Neuronal stem cell (in vitro differentiated cells): ENCODE measurements at regions not wholly inside any gene's neighbourhood (a gene's known extent, or its start where the extent isn't known, plus 50 kb on each side); places are given as distances from the start of the nearest gene placed in this dataset.

Experiments used
- DNase-seq: peaks from one replicate; pipeline ENCODE4 v3.0.0-alpha.2; 2013; ENCODE audit warnings: low spot score
- H2AFZ ChIP-seq: one replicate; pipeline ENCODE4 v1.6.1; 2013; ENCODE audit warnings: mild to moderate bottlenecking, low read length, inconsistent platforms
- H2AK5ac ChIP-seq: 2 replicates; pipeline ENCODE4 v1.6.1; 2013; ENCODE audit warnings: low read depth, mild to moderate bottlenecking, inconsistent platforms, low read length, moderate library complexity, mixed read lengths
- H2BK120ac ChIP-seq: 2 replicates; pipeline ENCODE4 v1.6.1; 2013; ENCODE audit warnings: low read depth, mild to moderate bottlenecking, inconsistent platforms, low read length, moderate library complexity, mixed read lengths
- H2BK12ac ChIP-seq: one replicate; pipeline ENCODE4 v1.6.1; 2013; ENCODE audit warnings: low read length, inconsistent platforms
- H2BK15ac ChIP-seq: 2 replicates; pipeline ENCODE4 v1.6.1; 2013; ENCODE audit warnings: mild to moderate bottlenecking, low read length, inconsistent platforms, mixed read lengths
- H2BK5ac ChIP-seq: one replicate; pipeline ENCODE4 v1.6.1; 2013; ENCODE audit warnings: inconsistent platforms, mild to moderate bottlenecking, low read length, moderate library complexity
- H3K14ac ChIP-seq: one replicate; pipeline ENCODE4 v1.6.1; 2013; ENCODE audit warnings: low read length, inconsistent platforms
- H3K18ac ChIP-seq: 2 replicates; pipeline ENCODE4 v1.6.1; 2013; ENCODE audit warnings: low read length, inconsistent platforms
- H3K23ac ChIP-seq: 2 replicates; pipeline ENCODE4 v1.6.1; 2013; ENCODE audit warnings: low read depth, mild to moderate bottlenecking, mixed read lengths, low read length, inconsistent platforms; ENCODE audit not compliant: poor library complexity
- H3K27ac ChIP-seq: replicated peaks from 3 replicates; pipeline ENCODE4 v1.5.1; 2013; ENCODE audit warnings: low read length, inconsistent platforms
- H3K27me3 ChIP-seq, 3 experiments: 2 replicates each; pipeline ENCODE4 v1.6.1; 2013; ENCODE audit warnings: low read length in 3 of 3, mild to moderate bottlenecking in 2 of 3, inconsistent platforms in 1 of 3, low read depth in 1 of 3, mixed read lengths in 1 of 3, moderate library complexity in 1 of 3; ENCODE audit not compliant: control insufficient read depth in 3 of 3, insufficient read depth in 3 of 3
- H3K36me3 ChIP-seq, 2 donors: replicated peaks in 1 of 2; 2 replicates each; pipeline ENCODE4 v1.6.1; 2013; ENCODE audit warnings: low read length in 2 of 2; ENCODE audit not compliant: control insufficient read depth in 2 of 2, insufficient read depth in 2 of 2
- H3K4ac ChIP-seq: 2 replicates; pipeline ENCODE4 v1.6.1; 2013; ENCODE audit warnings: inconsistent platforms, mild to moderate bottlenecking, low read length, moderate library complexity
- H3K4me1 ChIP-seq, 2 donors: 1 replicate in 1 of 2; 2 replicates in 1 of 2; pipeline ENCODE4 v1.6.1; 2013; ENCODE audit warnings: low read length in 2 of 2, low read depth in 1 of 2; ENCODE audit not compliant: control insufficient read depth in 2 of 2, insufficient read depth in 1 of 2
- H3K4me2 ChIP-seq: one replicate; pipeline ENCODE4 v1.6.1; 2013; ENCODE audit warnings: mild to moderate bottlenecking, low read length, inconsistent platforms; ENCODE audit not compliant: insufficient read depth, poor library complexity, severe bottlenecking
- H3K4me3 ChIP-seq, 2 donors: 2 replicates each; pipeline ENCODE4 v1.5.1; 2013; ENCODE audit warnings: low read length in 2 of 2, mild to moderate bottlenecking in 2 of 2, inconsistent platforms in 1 of 2, moderate library complexity in 1 of 2
- H3K79me1 ChIP-seq: one replicate; pipeline ENCODE4 v1.6.1; 2013; ENCODE audit warnings: low read depth, mild to moderate bottlenecking, inconsistent platforms, low read length, moderate library complexity
- H3K9ac ChIP-seq: one replicate; pipeline ENCODE4 v1.6.1; 2013; ENCODE audit warnings: mild to moderate bottlenecking, low read depth, low read length, inconsistent platforms; ENCODE audit not compliant: poor library complexity
- H3K9me3 ChIP-seq, 2 donors: replicated peaks in 1 of 2; 2 replicates each; pipeline versions ENCODE3 to v1.6.1; 2013; ENCODE audit warnings: low read length in 2 of 2, mild to moderate bottlenecking in 2 of 2, inconsistent platforms in 1 of 2, low read depth in 1 of 2, mixed read lengths in 1 of 2, moderate library complexity in 1 of 2; ENCODE audit not compliant: control insufficient read depth in 2 of 2, insufficient read depth in 1 of 2
- H4K8ac ChIP-seq: one replicate; pipeline ENCODE4 v1.6.1; 2013; ENCODE audit warnings: low read depth, mild to moderate bottlenecking, inconsistent platforms, low read length, moderate library complexity
- H4K91ac ChIP-seq: one replicate; pipeline ENCODE4 v1.6.1; 2013; ENCODE audit warnings: low read length, low read depth, mild to moderate bottlenecking, inconsistent platforms; ENCODE audit not compliant: poor library complexity
- WGBS, 2 donors: extraction: QIAGEN DNeasy Blood & Tissue Kit; methylation state at CpG; one replicate each; pipeline ENCODE4 v1.1.7; 2013; ENCODE audit warnings: missing lambda C conversion rate in 2 of 2, mixed read lengths in 1 of 2; ENCODE audit not compliant: insufficient read length in 2 of 2, insufficient replicate concordance in 1 of 2; ENCODE audit errors: extremely low coverage in 2 of 2; 5-methylcytosine and 5-hydroxymethylcytosine counted together

DNA sequence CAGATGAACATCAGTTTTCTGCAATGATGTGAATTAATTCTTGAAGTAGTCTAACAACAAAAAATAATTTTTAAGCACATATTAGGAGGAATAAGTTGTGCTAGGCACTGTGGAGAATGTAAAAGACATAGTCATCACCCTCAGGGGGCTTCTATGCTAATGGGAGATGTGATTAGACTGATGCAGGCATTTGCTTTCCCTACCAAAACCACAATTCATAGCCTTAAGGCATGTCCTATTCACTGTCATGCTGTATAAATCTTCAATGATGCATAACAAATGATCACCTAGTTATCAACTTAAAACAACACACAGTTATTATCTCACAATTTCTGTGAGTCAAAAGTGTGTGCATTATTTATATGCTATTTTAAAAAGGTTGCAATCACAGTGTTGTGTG lies 422.6 kb downstream of the MAN2A1 start:
- Histone ChIP-seq H3K4me1 (peaks cover 0 to 2% of the 10 kb centered on the region in 2 donors), H3K4ac (no peak overlapping the region), H4K91ac (no peak overlapping the region), H3K79me1 (no peaks in the 10 kb centered on the region), H3K4me3 (no peak overlapping the region), H2BK5ac (no peak overlapping the region), H3K9ac (no peak overlapping the region), H3K4me2 (no peak overlapping the region), H2AK5ac (no peak overlapping the region), H2BK15ac (no peak overlapping the region), H3K18ac (no peak overlapping the region), H2BK120ac (no peak overlapping the region), H3K14ac (no peak overlapping the region), H2BK12ac (no peak overlapping the region), H3K9me3 (peaks cover 0 to 5% of the 10 kb centered on the region in 2 donors), H4K8ac (no peak overlapping the region), H3K27ac (no peak overlapping the region), H3K23ac (no peak overlapping the region), H3K36me3 (no peaks in the 10 kb centered on the region), H3K27me3 (no peaks in the 10 kb centered on the region), H2AFZ (no peak overlapping the region)
- DNase-seq = no peak

DNA sequence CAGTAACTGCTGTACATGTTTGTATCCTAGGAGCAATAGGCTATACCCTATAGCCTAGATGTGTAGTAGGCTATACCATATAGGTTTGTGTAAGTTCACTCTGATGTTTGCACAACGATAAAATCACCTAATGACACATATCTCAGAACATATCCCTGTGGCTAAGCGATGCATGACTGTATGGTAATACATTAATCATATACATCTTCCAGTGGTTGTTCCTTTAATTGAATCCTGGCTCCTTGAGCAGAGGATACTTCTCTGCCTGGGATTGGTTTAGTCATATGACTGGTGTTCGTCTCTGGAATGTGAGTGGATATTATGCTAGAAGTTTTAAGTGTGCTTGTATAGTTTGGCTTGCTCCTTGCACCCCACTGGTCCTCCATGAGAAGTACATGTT lies 425.8 kb downstream of the MAN2A1 start:
- WGBS, 2 donors = no CpG with 5 or more reads among the region's 3 CpGs
- no peak overlapping the region for H4K91ac ChIP-seq

DNA sequence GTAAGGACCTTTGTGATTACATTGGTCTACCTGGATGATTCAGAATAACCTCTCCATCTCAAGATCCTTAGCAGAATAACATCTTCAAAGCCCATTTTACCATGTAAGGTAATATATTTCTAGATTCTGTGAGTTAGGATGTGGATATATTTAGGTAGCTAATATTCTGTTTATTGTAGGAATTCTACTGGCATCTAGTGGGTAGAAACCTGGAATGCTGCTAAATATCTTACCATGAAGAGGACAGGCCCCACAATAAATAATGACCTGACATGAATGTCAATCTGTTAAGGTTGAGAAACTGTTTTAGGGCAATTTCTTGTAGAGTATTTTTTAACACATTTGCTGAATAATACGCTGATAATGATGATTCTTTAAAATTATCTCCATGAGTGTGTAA lies 426.8 kb downstream of the MAN2A1 start:
- H3K36me3 ChIP-seq = no peaks in the 10 kb centered on the region
- no peak overlapping the region for H2BK12ac ChIP-seq
- no peak overlapping the region for H2AK5ac ChIP-seq
- H3K27ac ChIP-seq = no peak overlapping the region
- WGBS, 2 donors = no CpG with 5 or more reads among the region's 1 CpG
- no peak overlapping the region for H2BK15ac ChIP-seq
- no peak overlapping the region for H3K9ac ChIP-seq
- H3K18ac ChIP-seq = no peak overlapping the region
- no peaks in the 10 kb centered on the region for H3K4me1 ChIP-seq
- no peak overlapping the region for H2BK5ac ChIP-seq
- no peak overlapping the region for H3K4ac ChIP-seq
- no peak overlapping the region for H3K4me3 ChIP-seq
- no peak overlapping the region for H3K4me2 ChIP-seq
- peaks cover 0 to 5% of the 10 kb centered on the region in 2 donors for H3K9me3 ChIP-seq
- H3K27me3 ChIP-seq = no peaks in the 10 kb centered on the region
- no peak overlapping the region for H2AFZ ChIP-seq
- DNase-seq = no peak
- H3K14ac ChIP-seq = no peak overlapping the region
- no peak overlapping the region for H2BK120ac ChIP-seq
- H4K8ac ChIP-seq = no peak overlapping the region
- H3K23ac ChIP-seq = no peak overlapping the region
- H4K91ac ChIP-seq = no peak overlapping the region
- H3K79me1 ChIP-seq = no peaks in the 10 kb centered on the region

More for the DNA sequence above, 425.8 kb downstream of the MAN2A1 start:
- no peak overlapping the region for H2AK5ac ChIP-seq
- no peak overlapping the region for H3K14ac ChIP-seq
- no peaks in the 10 kb centered on the region for H3K4me1 ChIP-seq
- H3K4me2 ChIP-seq = no peak overlapping the region
- no peak overlapping the region for H3K23ac ChIP-seq
- no peak overlapping the region for H2BK12ac ChIP-seq
- no peak for DNase-seq
- no peak overlapping the region for H2AFZ ChIP-seq
- peaks cover 0 to 5% of the 10 kb centered on the region in 2 donors for H3K9me3 ChIP-seq
- no peak overlapping the region for H3K18ac ChIP-seq
- no peaks in the 10 kb centered on the region for H3K27me3 ChIP-seq
- H3K36me3 ChIP-seq = no peaks in the 10 kb centered on the region
- no peak overlapping the region for H2BK120ac ChIP-seq
- H3K4ac ChIP-seq = no peak overlapping the region
- no peak overlapping the region for H2BK5ac ChIP-seq
- H3K27ac ChIP-seq = no peak overlapping the region
- no peak overlapping the region for H4K8ac ChIP-seq
- H3K9ac ChIP-seq = no peak overlapping the region
- H2BK15ac ChIP-seq = no peak overlapping the region
- H3K79me1 ChIP-seq = no peaks in the 10 kb centered on the region
- no peak overlapping the region for H3K4me3 ChIP-seq

DNA sequence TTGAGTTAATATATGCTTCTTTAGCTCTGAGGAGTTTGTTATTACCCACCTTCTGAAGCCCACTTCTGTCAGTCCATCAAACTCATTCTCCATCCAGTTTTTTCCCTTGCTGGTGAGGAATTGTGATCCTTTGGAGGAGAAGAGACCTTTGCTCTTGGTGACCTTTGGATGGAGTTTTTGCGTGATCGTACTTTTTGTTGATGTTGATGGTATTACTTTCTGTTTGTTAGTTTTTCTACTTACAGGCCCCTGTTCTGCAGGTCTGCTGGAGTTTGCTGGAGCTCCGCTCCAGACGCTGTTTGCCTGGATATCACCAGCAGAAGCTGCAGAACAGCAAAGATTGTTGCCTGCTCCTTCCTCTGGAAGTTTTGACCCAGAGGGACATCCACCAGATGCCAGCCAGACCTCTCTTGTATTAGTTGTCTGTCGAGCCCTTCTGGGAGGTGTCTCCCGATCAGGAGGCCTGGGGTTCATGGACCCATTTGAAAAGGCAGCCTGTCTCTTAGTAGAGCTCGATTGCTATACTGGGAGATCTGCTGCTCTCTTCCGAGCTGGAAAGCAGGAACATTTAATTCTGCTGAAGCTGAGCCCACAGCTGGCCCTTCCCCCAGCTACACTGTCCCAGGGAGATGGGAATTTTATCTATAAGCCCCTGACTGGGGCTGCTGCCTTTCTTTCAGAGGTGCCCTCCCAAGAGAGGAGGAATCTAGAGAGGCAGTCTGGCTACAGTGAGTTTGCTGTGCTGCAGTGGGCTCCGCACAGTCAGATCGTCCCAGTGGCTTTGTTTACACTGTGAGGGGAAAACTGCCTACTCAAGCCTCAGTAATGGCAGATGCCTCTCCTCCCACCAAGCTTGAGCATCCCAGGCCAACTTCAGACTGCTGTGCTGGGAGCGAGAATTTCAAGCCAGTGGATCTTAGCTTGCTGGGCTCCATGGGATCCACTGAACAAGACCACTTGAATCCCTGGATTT lies 445.5 kb downstream of the MAN2A1 start:
- Histone ChIP-seq H2BK5ac (no peak overlapping the region), H3K9ac (no peak overlapping the region), H3K79me1 (no peaks in the 10 kb centered on the region), H3K36me3 (peaks cover 0 to 2% of the 10 kb centered on the region in 2 donors), H3K14ac (no peak overlapping the region), H3K27ac (no peak overlapping the region), H3K18ac (no peak overlapping the region), H4K91ac (no peak overlapping the region), H2BK12ac (no peak overlapping the region), H2BK15ac (no peak overlapping the region), H3K4ac (no peak overlapping the region), H2BK120ac (no peak overlapping the region), H3K27me3 (no peaks in the 10 kb centered on the region), H3K23ac (no peak overlapping the region), H2AK5ac (no peak overlapping the region), H4K8ac (no peak overlapping the region), H3K4me3 (no peak overlapping the region), H3K4me2 (no peak overlapping the region), H3K4me1 (no peaks in the 10 kb centered on the region), H3K9me3 (peaks cover 6 to 8% of the 10 kb centered on the region in 2 donors), H2AFZ (no peak overlapping the region)
- whole genome bisulfite sequencing, 2 donors = no CpG with 5 or more reads among the region's 11 CpGs
- DNase-seq = no peak
